ENCODE measurements at regions not wholly inside any gene's neighbourhood (a gene's known extent, or its start where the extent isn't known, plus 50 kb on each side); places are given as distances from the start of the nearest gene placed in this dataset.

DNA sequence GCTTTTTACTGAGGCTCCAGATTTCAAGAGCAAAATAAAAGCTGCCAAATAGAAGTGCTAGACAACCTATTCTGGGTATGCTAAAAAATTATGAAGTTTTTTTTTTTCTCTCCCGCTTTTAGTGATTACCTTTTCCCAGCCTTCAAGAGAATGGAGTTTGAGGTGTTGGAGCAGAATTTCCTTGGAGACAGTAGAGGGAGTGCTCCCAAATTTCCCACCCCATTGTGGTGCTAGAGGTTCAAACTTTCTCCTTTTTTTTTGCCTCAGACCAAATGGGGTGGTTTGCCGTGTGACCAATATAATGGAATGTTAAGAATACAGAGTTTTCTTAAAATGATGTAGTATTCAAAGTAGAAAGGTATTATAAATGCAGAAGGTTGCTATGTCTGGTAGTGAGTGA, 244.2 kb upstream of the RIOK2 start:
- Mint-ChIP-seq H3K36me3 (no peaks in the 10 kb centered on the region), H3K27me3 (no peaks in the 10 kb centered on the region), H3K9me3 (no peaks in the 10 kb centered on the region), H3K4me1 (ENCODE audit: unreplicated experiment) (no peaks in the 10 kb centered on the region), H3K4me3 (no peak overlapping the region), H3K27ac (no peak overlapping the region)
- TF ChIP-seq, protein P1, sequence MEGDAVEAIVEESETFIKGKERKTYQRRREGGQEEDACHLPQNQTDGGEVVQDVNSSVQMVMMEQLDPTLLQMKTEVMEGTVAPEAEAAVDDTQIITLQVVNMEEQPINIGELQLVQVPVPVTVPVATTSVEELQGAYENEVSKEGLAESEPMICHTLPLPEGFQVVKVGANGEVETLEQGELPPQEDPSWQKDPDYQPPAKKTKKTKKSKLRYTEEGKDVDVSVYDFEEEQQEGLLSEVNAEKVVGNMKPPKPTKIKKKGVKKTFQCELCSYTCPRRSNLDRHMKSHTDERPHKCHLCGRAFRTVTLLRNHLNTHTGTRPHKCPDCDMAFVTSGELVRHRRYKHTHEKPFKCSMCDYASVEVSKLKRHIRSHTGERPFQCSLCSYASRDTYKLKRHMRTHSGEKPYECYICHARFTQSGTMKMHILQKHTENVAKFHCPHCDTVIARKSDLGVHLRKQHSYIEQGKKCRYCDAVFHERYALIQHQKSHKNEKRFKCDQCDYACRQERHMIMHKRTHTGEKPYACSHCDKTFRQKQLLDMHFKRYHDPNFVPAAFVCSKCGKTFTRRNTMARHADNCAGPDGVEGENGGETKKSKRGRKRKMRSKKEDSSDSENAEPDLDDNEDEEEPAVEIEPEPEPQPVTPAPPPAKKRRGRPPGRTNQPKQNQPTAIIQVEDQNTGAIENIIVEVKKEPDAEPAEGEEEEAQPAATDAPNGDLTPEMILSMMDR (conservative IDR thresholded peaks at IDR 0.05) = no peak
- DNase-seq (ENCODE audit: extremely low spot score, unreplicated experiment) = no peak

DNA sequence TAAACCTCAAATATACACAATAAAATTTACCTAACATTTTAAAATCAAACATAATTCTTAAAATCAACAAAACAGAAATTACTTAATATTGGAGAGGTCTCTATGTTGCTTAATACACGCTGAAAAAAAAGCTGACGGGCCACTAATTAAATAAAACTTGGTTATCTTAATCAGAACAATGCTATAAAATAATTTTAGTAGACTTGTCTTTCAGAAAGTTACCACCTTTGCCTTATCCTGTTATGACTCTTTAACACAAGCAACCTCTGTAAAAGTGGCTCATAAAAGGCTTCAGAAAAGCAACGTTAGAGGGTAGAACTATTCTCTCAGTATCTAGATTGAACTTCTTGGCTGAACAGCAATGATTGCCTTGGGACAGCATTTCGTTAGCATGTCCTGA, 251.0 kb upstream of the RIOK2 start:
- Mint-ChIP-seq H3K4me1 (ENCODE audit: unreplicated experiment) (no peaks in the 10 kb centered on the region), H3K36me3 (no peaks in the 10 kb centered on the region), H3K27ac (no peak overlapping the region), H3K27me3 (no peaks in the 10 kb centered on the region), H3K9me3 (no peaks in the 10 kb centered on the region), H3K4me3 (no peak overlapping the region)
- TF ChIP-seq, protein P1 (conservative IDR thresholded peaks at IDR 0.05) = no peak
- no peak for DNase-seq (ENCODE audit: extremely low spot score, unreplicated experiment)

DNA sequence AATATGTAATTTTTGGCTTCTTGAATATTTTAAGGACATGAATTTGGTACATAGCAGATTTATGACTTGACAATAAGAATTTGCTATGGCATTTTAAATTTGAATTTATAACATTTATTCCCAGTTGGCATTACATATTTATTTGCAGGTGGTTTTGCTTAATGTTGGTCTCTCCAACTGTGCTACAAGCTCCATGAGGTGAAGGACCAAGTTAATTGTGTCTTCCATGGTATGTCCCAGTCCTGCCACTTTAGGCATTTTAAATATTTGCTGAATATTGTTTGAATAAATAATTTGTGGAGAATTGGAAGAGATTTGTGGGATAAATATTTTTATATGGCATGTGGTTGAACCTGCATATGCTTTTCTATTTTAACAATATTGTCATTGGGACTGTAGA, 253.4 kb upstream of the RIOK2 start:
- no peak overlapping the region for H3K27ac Mint-ChIP-seq
- no peak overlapping the region for H3K4me3 Mint-ChIP-seq
- H3K27me3 Mint-ChIP-seq = no peaks in the 10 kb centered on the region
- no peak for DNase-seq (ENCODE audit: extremely low spot score, unreplicated experiment)
- TF ChIP-seq, protein P1 (conservative IDR thresholded peaks at IDR 0.05) = no peak
- H3K36me3 Mint-ChIP-seq = no peaks in the 10 kb centered on the region
- no peaks in the 10 kb centered on the region for H3K9me3 Mint-ChIP-seq
- H3K4me1 Mint-ChIP-seq (ENCODE audit: unreplicated experiment) = no peaks in the 10 kb centered on the region

DNA sequence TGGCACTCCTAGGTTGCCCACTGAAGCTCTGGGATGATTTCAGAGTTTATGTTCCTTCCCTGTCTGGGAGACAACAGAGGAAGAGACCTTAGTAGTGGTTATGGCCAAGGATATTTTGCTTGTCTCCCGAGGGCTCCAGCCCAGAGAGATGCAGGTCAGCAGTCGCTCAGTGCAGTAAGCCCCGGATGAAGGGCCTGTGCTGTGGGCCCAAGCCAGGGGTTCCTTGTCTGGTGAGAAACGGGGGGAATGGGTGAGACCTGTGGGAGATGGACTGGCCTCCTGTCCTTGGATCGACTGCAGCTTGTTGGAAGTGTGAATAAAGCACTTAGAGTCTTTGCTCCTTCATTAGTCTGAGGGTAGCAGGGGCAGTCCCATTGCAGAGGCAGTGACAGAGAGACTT, 260.7 kb upstream of the RIOK2 start:
- Mint-ChIP-seq H3K4me1 (ENCODE audit: unreplicated experiment) (no peaks in the 10 kb centered on the region), H3K27me3 (no peaks in the 10 kb centered on the region), H3K4me3 (no peak overlapping the region), H3K9me3 (peaks cover 13% of the 10 kb centered on the region), H3K36me3 (no peaks in the 10 kb centered on the region), H3K27ac (no peak overlapping the region)
- TF ChIP-seq, protein P1 (conservative IDR thresholded peaks at IDR 0.05) = no peak
- no peak for DNase-seq (ENCODE audit: extremely low spot score, unreplicated experiment)

DNA sequence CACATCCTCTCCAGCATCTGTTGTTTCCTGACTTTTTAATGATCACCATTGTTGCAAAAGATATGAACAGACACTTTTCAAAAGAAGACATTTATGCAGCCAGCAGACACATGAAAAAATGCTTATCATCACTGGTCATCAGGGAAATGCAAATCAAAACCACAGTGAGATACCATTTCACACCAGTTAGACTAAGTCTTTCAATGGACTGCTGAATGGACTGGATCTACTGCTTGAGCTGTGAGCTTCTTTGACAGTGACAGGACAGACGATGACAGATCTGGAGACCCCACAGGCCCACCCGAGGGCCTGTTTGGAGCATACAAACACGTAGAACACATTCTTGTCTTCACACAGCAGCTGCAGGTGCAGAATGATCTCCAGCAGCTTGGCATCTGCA, 266.1 kb upstream of the RIOK2 start:
- Mint-ChIP-seq H3K9me3 (peaks cover 13% of the 10 kb centered on the region), H3K4me3 (no peak overlapping the region), H3K36me3 (no peaks in the 10 kb centered on the region), H3K27ac (no peak overlapping the region), H3K27me3 (no peaks in the 10 kb centered on the region), H3K4me1 (ENCODE audit: unreplicated experiment) (no peaks in the 10 kb centered on the region)
- TF ChIP-seq, protein P1 (conservative IDR thresholded peaks at IDR 0.05) = no peak
- DNase-seq (ENCODE audit: extremely low spot score, unreplicated experiment) = no peak

DNA sequence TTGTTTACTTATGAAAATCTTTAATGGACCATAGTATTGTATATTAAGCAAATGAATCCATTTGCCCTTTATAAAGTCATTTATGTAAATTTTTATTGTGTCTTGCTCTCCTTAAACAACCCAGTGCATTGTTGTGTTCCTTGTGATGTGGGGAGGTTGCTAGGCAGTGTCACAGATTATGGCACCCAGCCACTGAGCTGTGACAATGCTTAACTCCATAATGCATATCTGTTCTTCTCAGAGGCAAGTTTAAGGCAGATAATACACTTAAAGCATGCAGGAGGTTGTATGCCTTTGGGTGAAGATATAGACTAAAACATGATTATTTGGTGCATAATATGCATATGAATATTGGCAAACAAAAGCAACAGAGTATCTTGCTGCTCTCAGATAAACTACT, 269.6 kb upstream of the RIOK2 start:
- Mint-ChIP-seq H3K4me1 (ENCODE audit: unreplicated experiment) (no peaks in the 10 kb centered on the region), H3K36me3 (no peaks in the 10 kb centered on the region)

More for the DNA sequence above, 269.6 kb upstream of the RIOK2 start:
- no peaks in the 10 kb centered on the region for H3K27me3 Mint-ChIP-seq
- H3K4me3 Mint-ChIP-seq = no peak overlapping the region
- TF ChIP-seq, protein P1 (conservative IDR thresholded peaks at IDR 0.05) = no peak
- no peaks in the 10 kb centered on the region for H3K9me3 Mint-ChIP-seq
- DNase-seq (ENCODE audit: extremely low spot score, unreplicated experiment) = no peak
- no peak overlapping the region for H3K27ac Mint-ChIP-seq
